H1 (cell line): ENCODE measurements at regions not wholly inside any gene's neighbourhood (a gene's known extent, or its start where the extent isn't known, plus 50 kb on each side); places are given as distances from the start of the nearest gene placed in this dataset.

Experiments used
- CTCF ChIA-PET: fragments of 300-600 bp; sonication (Branson Sonifier 250); formaldehyde crosslinking; loops from one replicate; lab custom pipeline; 2021; ENCODE audit not compliant: partially characterized antibody; lab: Charles Lee
- POLR2A ChIA-PET: fragments of 300-600 bp; sonication (Branson Sonifier 250); formaldehyde crosslinking; loops from one replicate; lab custom pipeline; 2021; ENCODE audit warnings: inconsistent platforms; ENCODE audit not compliant: partially characterized antibody; lab: Charles Lee
- DNase-seq, 2 experiments: peaks; one replicate each; pipeline versions ENCODE4 v3.0.0 to v3.0.0-alpha.2; 2010 to 2022; ENCODE audit warnings: low spot score in 2 of 2, low read depth in 1 of 2, mixed read lengths in 1 of 2
- FAIRE-seq: peaks from 2 replicates; lab custom pipeline; 2011; peaks lifted over from hg19 to GRCh38; lab: Jason Lieb, UNC
- H2AFZ ChIP-seq: 2 replicates; pipeline ENCODE4 v1.8.1; 2012; ENCODE audit warnings: low read length, inconsistent platforms
- H2AK5ac ChIP-seq: 2 replicates; pipeline ENCODE4 v1.6.1; 2013; ENCODE audit warnings: low read depth, low read length
- H2BK120ac ChIP-seq: replicated peaks from 2 replicates; pipeline ENCODE3; 2013; ENCODE audit warnings: low read depth, low read length, inconsistent platforms
- H2BK12ac ChIP-seq: 2 replicates; pipeline ENCODE4 v1.6.1; 2013; ENCODE audit warnings: low read depth, low read length
- H2BK15ac ChIP-seq: 2 replicates; pipeline ENCODE4 v1.6.1; 2013; ENCODE audit warnings: low read length
- H2BK20ac ChIP-seq: 2 replicates; pipeline ENCODE4 v1.6.1; 2013; ENCODE audit warnings: low read length
- H2BK5ac ChIP-seq: 2 replicates; pipeline ENCODE4 v1.6.1; 2013; ENCODE audit warnings: low read depth, low read length
- H3K14ac ChIP-seq: 2 replicates; pipeline ENCODE4 v1.6.1; 2013; ENCODE audit warnings: inconsistent platforms; ENCODE audit not compliant: insufficient read length
- H3K18ac ChIP-seq: 2 replicates; pipeline ENCODE4 v1.6.1; 2013; ENCODE audit warnings: low read length; ENCODE audit errors: extremely low read depth
- H3K23ac ChIP-seq: 2 replicates; pipeline ENCODE4 v1.6.1; 2013; ENCODE audit warnings: inconsistent platforms; ENCODE audit not compliant: insufficient read length
- H3K23me2 ChIP-seq: 2 replicates; pipeline ENCODE4 v1.6.1; 2013; ENCODE audit warnings: low read depth, low read length
- H3K27ac ChIP-seq: 2 replicates; pipeline ENCODE4 v1.6.1; 2011; ENCODE audit warnings: low read depth, low read length, inconsistent platforms
- H3K27me3 ChIP-seq, 4 experiments: replicated peaks in 1 of 4; 1 replicate in 1 of 4; 2 replicates in 3 of 4; pipeline versions ENCODE4 v1.6.1 to v1.8.1; 2011 to 2013; ENCODE audit warnings: low read length in 3 of 4, mild to moderate bottlenecking in 3 of 4, inconsistent platforms in 2 of 4, mixed read lengths in 2 of 4, moderate library complexity in 1 of 4; ENCODE audit not compliant: control insufficient read depth in 3 of 4, insufficient read depth in 3 of 4; ENCODE audit errors: extremely low read depth in 1 of 4
- H3K36me3 ChIP-seq, 4 experiments: 2 replicates each; pipeline versions ENCODE4 v1.6.1 to v1.8.1; 2011 to 2013; ENCODE audit warnings: mild to moderate bottlenecking in 4 of 4, low read length in 3 of 4, moderate library complexity in 2 of 4, control low read depth in 1 of 4, inconsistent platforms in 1 of 4; ENCODE audit not compliant: insufficient read depth in 4 of 4, control insufficient read depth in 2 of 4
- H3K4ac ChIP-seq: replicated peaks from 2 replicates; pipeline ENCODE3; 2013; ENCODE audit warnings: low read length, low read depth, mixed read lengths, inconsistent platforms; ENCODE audit not compliant: insufficient read length
- H3K4me1 ChIP-seq, 4 experiments: replicated peaks in 1 of 4; 1 replicate in 1 of 4; 2 replicates in 3 of 4; pipeline versions ENCODE4 v1.6.1 to v1.8.1; 2011 to 2013; ENCODE audit warnings: low read length in 3 of 4, inconsistent platforms in 2 of 4, mixed read lengths in 1 of 4; ENCODE audit not compliant: insufficient read depth in 4 of 4, control insufficient read depth in 3 of 4
- H3K4me2 ChIP-seq, 2 experiments: 2 replicates each; pipeline versions ENCODE4 v1.6.1 to v1.8.1; 2011 to 2013; ENCODE audit warnings: low read depth in 2 of 2, low read length in 2 of 2, control low read depth in 1 of 2, inconsistent platforms in 1 of 2, mild to moderate bottlenecking in 1 of 2; ENCODE audit not compliant: insufficient read depth in 1 of 2
- H3K4me3 ChIP-seq, 4 experiments: fragments of 200-600, 300-600 bp in 1 of 4; sonication (generic), shearing (Covaris generic), sonication (Bioruptor Twin) in 1 of 4; 2 replicates each; pipeline versions ENCODE4 v1.5.1 to v1.8.1; 2011 to 2016; ENCODE audit warnings: low read length in 4 of 4, low read depth in 3 of 4, control low read depth in 2 of 4, inconsistent platforms in 2 of 4, mild to moderate bottlenecking in 2 of 4, mixed read lengths in 1 of 4, moderate library complexity in 1 of 4; ENCODE audit not compliant: insufficient read depth in 2 of 4; ENCODE audit errors: extremely low read depth in 1 of 4
- H3K56ac ChIP-seq: replicated peaks from 2 replicates; pipeline ENCODE3; 2013; ENCODE audit warnings: low read depth, mild to moderate bottlenecking, mixed read lengths, low read length, inconsistent platforms; ENCODE audit not compliant: insufficient read length
- H3K79me1 ChIP-seq: 2 replicates; pipeline ENCODE4 v1.6.1; 2013; ENCODE audit warnings: low read depth, low read length, control low read depth
- H3K79me2 ChIP-seq, 2 experiments: 2 replicates each; pipeline versions ENCODE4 v1.6.1 to v1.8.1; 2012 to 2013; ENCODE audit warnings: low read length in 2 of 2, mild to moderate bottlenecking in 2 of 2, inconsistent platforms in 1 of 2; ENCODE audit not compliant: insufficient read depth in 2 of 2, control insufficient read depth in 1 of 2
- H3K9ac ChIP-seq, 4 experiments: replicated peaks in 1 of 4; 1 replicate in 1 of 4; 2 replicates in 3 of 4; pipeline versions ENCODE4 v1.6.1 to v1.8.1; 2011 to 2013; ENCODE audit warnings: low read depth in 3 of 4, low read length in 3 of 4, control low read depth in 2 of 4, mild to moderate bottlenecking in 2 of 4, moderate library complexity in 2 of 4, inconsistent platforms in 1 of 4; ENCODE audit errors: extremely low read depth in 1 of 4
- H3K9me3 ChIP-seq, 2 experiments: 2 replicates each; pipeline versions ENCODE4 v1.6.1 to v1.8.1; 2012 to 2013; ENCODE audit warnings: mild to moderate bottlenecking in 2 of 2, moderate library complexity in 2 of 2, control low read depth in 1 of 2, inconsistent platforms in 1 of 2, low read depth in 1 of 2, low read length in 1 of 2, mixed read lengths in 1 of 2; ENCODE audit not compliant: insufficient read depth in 2 of 2
- H4K20me1 ChIP-seq, 2 experiments: replicated peaks in 1 of 2; 2 replicates each; pipeline versions ENCODE3 to v1.8.1; 2011 to 2013; ENCODE audit warnings: inconsistent platforms in 2 of 2, low read length in 2 of 2, mild to moderate bottlenecking in 1 of 2; ENCODE audit not compliant: insufficient read depth in 2 of 2, control insufficient read depth in 1 of 2
- H4K5ac ChIP-seq: 2 replicates; pipeline ENCODE4 v1.6.1; 2013; ENCODE audit warnings: low read length, low read depth, mixed read lengths, inconsistent platforms; ENCODE audit not compliant: insufficient read length
- H4K8ac ChIP-seq: 2 replicates; pipeline ENCODE4 v1.8.0; 2013; ENCODE audit warnings: mild to moderate bottlenecking, moderate library complexity, low read length, inconsistent platforms; ENCODE audit not compliant: insufficient read depth; ENCODE audit errors: extremely low read depth
- H4K91ac ChIP-seq: replicated peaks from 2 replicates; pipeline ENCODE3; 2013; ENCODE audit warnings: low read length, mixed read lengths, inconsistent platforms; ENCODE audit not compliant: insufficient read length
- CBX8 ChIP-seq: fragments of 300-800, 300-1000 bp; sonication (generic); IDR thresholded peaks from 2 replicates; pipeline ENCODE4 v1.7.1; 2016; ENCODE audit warnings: low read depth, low read length, borderline replicate concordance
- EZH2 ChIP-seq: fragments of 200-600 bp; sonication (generic); IDR thresholded peaks from 2 replicates; pipeline ENCODE4 v1.7.1; 2012; ENCODE audit warnings: low read depth, mild to moderate bottlenecking, moderate library complexity, low read length, inconsistent platforms; ENCODE audit not compliant: severe bottlenecking
- NANOG ChIP-seq: IDR thresholded peaks from 2 replicates; pipeline ENCODE4 v1.6.1; 2011; ENCODE audit warnings: low read length, low read depth, mild to moderate bottlenecking, inconsistent platforms; ENCODE audit not compliant: insufficient read depth, poor library complexity, severe bottlenecking
- WGBS, 2 experiments: shearing (Covaris generic) in 1 of 2; methylation state at CpG; one replicate each; pipeline versions ENCODE4 v1.1.6 to v1.1.7; 2013 to 2015; ENCODE audit warnings: low lambda C conversion rate in 2 of 2, mixed read lengths in 2 of 2, inconsistent platforms in 1 of 2, low coverage in 1 of 2, missing lambda C conversion rate in 1 of 2; ENCODE audit not compliant: insufficient replicate concordance in 2 of 2, insufficient coverage in 1 of 2, insufficient read length in 1 of 2; ENCODE audit errors: extremely low coverage in 1 of 2, missing lambda C conversion rate in 1 of 2; 5-methylcytosine and 5-hydroxymethylcytosine counted together

DNA sequence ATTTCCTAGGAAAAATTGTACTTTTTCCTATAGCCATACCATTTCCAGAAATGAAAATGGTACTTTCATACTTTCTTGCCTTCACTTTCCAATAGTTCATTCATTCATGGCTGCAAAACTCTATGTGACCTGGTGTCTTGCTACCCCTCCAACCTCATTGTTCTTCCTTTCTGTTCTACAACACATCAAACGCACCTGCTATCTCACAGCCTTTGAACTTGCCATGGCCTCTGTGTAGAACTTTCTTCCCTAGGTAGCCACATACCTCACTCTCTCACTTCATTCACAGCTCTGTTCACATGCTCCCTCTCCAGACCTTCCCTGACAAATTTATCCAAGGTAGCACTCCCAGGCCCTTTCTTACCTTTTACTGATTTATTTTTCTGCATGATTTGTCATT lies 149.2 kb downstream of the DUSP6 start:
- FAIRE-seq (no peak), DNase-seq (no peak)
- no peak overlapping the region for H3K9ac ChIP-seq
- H2AK5ac ChIP-seq = no peak overlapping the region
- H3K4me3 ChIP-seq = no peak overlapping the region
- H2BK15ac ChIP-seq = no peak overlapping the region
- no peaks in the 10 kb centered on the region for H3K27me3 ChIP-seq
- WGBS, 2 experiments = 89% methylated on average over 1 of the region's 1 CpG; no CpG with 5 or more reads in 1 of the 2 experiments
- H3K56ac ChIP-seq = no peak overlapping the region
- H4K20me1 ChIP-seq = no peaks in the 10 kb centered on the region
- no peak overlapping the region for H3K18ac ChIP-seq
- no peaks in the 10 kb centered on the region for H3K23me2 ChIP-seq
- H3K9me3 ChIP-seq = no peaks in the 10 kb centered on the region
- ChIA-PET POLR2A (interaction anchor here (1.1 kb wide), 1 partner anchor 23 kb away, joined by 3 read pairs; no protein-coding TSS in a partner anchor), CTCF (interaction anchor here (1.2 kb wide), 1 partner anchor 101 kb away, joined by 3 read pairs; no protein-coding TSS in a partner anchor)
- no peaks in the 10 kb centered on the region for H3K79me1 ChIP-seq
- no peaks in the 10 kb centered on the region for H3K79me2 ChIP-seq
- H2AFZ ChIP-seq = no peak overlapping the region
- no peaks in the 10 kb centered on the region for H3K36me3 ChIP-seq
- H3K14ac ChIP-seq = no peak overlapping the region
- H3K4me1 ChIP-seq = no peaks in the 10 kb centered on the region
- no peak overlapping the region for H3K4ac ChIP-seq
- TF ChIP-seq NANOG (no peak), CBX8 (no peak), EZH2 (no peak)
- no peak overlapping the region for H4K8ac ChIP-seq
- H2BK5ac ChIP-seq = no peak overlapping the region
- no peak overlapping the region for H3K23ac ChIP-seq
- no peak overlapping the region for H2BK120ac ChIP-seq
- H2BK12ac ChIP-seq = no peak overlapping the region
- H3K27ac ChIP-seq = no peak overlapping the region
- H4K5ac ChIP-seq = no peak overlapping the region
- no peak overlapping the region for H3K4me2 ChIP-seq
- H4K91ac ChIP-seq = no peak overlapping the region
- no peak overlapping the region for H2BK20ac ChIP-seq
